ENCODE measurements at regions not wholly inside any gene's neighbourhood (a gene's known extent, or its start where the extent isn't known, plus 50 kb on each side); places are given as distances from the start of the nearest gene placed in this dataset.

- Mint-ChIP-seq H3K27me3 (no peaks in the 10 kb centered on the region), H3K4me3 (no peak overlapping the region), H3K36me3 (ENCODE audit: low read depth) (no peaks in the 10 kb centered on the region), H3K9me3 (peaks cover 4% of the 10 kb centered on the region), H3K27ac (no peak overlapping the region), H3K4me1 (no peaks in the 10 kb centered on the region)
- no peak for DNase-seq
- intact Hi-C loops (cut with micrococcal nuclease), result no loop called here
Observed at GRCh38 chr9:87428659-87429058, 69.0 kb upstream of the DAPK1 start.

DNA sequence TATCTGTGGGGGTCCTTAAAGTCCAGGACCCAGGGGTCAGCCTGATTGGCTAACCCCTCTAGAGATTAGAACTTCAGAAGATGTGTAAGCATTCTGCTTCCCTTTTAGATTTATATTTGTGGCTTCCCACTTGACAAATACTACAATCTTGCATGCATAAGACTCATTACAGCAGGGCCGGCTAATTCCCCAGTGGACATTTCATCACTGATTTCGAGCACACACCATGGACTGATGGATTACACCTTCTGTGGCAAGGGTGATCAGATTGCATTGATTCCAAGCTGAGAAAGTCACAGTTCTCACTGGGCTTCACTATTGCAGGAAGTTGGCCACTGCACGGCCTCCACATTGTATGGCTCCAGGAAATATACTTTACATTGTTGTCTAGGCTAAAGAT, 65.8 kb upstream of the DAPK1 start:
- Mint-ChIP-seq H3K27ac (no peak overlapping the region), H3K4me1 (no peaks in the 10 kb centered on the region), H3K4me3 (no peak overlapping the region), H3K27me3 (no peaks in the 10 kb centered on the region), H3K9me3 (no peaks in the 10 kb centered on the region), H3K36me3 (ENCODE audit: low read depth) (no peaks in the 10 kb centered on the region)
- no peak for DNase-seq
- intact Hi-C loops (cut with micrococcal nuclease), result no loop called here

DNA sequence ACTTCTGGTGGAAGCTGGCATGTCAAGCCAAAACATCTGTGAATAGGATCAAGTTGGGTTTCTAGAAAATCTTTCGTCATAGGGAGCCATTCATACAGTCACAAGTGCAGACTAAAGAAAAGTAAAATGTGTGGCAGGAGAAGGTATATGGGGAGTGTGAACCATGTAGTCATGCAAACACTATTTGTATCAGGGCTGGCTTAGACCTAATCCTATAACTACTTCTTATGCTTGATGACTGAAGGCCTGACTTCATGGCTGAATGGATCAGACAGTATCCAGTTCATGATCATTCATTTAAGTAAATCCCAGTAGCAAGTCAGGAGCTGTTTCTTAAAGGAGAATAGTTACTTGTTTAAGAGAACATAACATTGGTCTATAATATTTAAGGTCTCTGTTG, 63.8 kb upstream of the DAPK1 start:
- no peaks in the 10 kb centered on the region for H3K9me3 Mint-ChIP-seq
- no peak for DNase-seq
- H3K27me3 Mint-ChIP-seq, result no peaks in the 10 kb centered on the region
- no peak overlapping the region for H3K4me3 Mint-ChIP-seq
- no peaks in the 10 kb centered on the region for H3K36me3 Mint-ChIP-seq (ENCODE audit: low read depth)
- H3K27ac Mint-ChIP-seq, result no peak overlapping the region
- intact Hi-C loops (cut with micrococcal nuclease), result no loop called here
- H3K4me1 Mint-ChIP-seq, result no peaks in the 10 kb centered on the region

GRCh38 chr9:87434366-87434765, 63.3 kb upstream of the DAPK1 start:
- Mint-ChIP-seq H3K9me3 (no peaks in the 10 kb centered on the region), H3K36me3 (ENCODE audit: low read depth) (no peaks in the 10 kb centered on the region), H3K27me3 (no peaks in the 10 kb centered on the region), H3K4me1 (no peaks in the 10 kb centered on the region), H3K4me3 (no peak overlapping the region), H3K27ac (no peak overlapping the region)
- intact Hi-C loops (cut with micrococcal nuclease), result no loop called here
- no peak for DNase-seq

- no peak for DNase-seq
- Mint-ChIP-seq H3K9me3 (no peaks in the 10 kb centered on the region), H3K36me3 (ENCODE audit: low read depth) (no peaks in the 10 kb centered on the region), H3K27me3 (no peaks in the 10 kb centered on the region), H3K27ac (no peak overlapping the region), H3K4me1 (no peaks in the 10 kb centered on the region), H3K4me3 (no peak overlapping the region)
- intact Hi-C loops (cut with micrococcal nuclease), result no loop called here
Observed at GRCh38 chr9:87435189-87435880, 62.3 kb upstream of the DAPK1 start.

DNA sequence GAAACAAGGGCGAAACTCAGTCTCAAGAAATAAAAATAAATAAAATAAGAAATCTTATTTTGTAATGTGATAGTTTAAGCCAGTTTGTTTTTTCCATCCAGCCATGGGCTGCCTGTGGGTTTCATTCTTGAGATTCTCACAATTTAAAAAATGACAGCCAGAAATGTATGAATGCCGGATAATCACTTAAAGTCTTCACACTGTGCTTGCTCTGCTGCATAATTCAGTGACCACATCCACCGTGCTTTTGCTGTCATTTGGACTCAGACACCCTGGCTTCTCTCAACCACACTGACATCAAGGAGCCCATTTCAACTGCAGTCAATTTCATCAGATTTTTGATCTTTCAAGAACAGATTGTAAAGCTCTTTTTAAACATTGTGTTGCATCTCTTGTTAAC, 61.0 kb upstream of the DAPK1 start:
- no peaks in the 10 kb centered on the region for H3K9me3 Mint-ChIP-seq
- no peaks in the 10 kb centered on the region for H3K4me1 Mint-ChIP-seq
- DNase-seq, result no peak
- H3K36me3 Mint-ChIP-seq (ENCODE audit: low read depth), result no peaks in the 10 kb centered on the region
- intact Hi-C loops (cut with micrococcal nuclease), result no loop called here
- H3K27ac Mint-ChIP-seq, result no peak overlapping the region
- no peak overlapping the region for H3K4me3 Mint-ChIP-seq
- H3K27me3 Mint-ChIP-seq, result no peaks in the 10 kb centered on the region

DNA sequence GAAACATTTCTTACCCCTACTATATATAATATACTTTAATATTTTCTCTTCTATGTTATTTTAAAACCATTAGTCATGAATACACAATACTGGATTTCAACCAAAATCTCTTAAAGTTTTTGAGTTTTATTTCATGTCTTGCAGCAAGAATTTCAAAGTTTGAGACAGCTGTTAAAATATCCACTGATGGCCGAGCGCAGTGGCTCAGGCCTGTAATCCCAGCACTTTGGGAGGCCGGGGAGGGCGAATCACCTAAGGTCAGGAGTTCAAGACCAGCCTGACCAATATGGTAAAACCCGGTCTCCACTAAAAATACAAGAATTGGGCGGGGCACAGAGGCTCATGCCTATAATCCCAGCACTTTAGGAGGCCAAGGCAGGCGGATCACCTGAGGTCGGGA, 59.7 kb upstream of the DAPK1 start:
- no peaks in the 10 kb centered on the region for H3K4me1 Mint-ChIP-seq
- intact Hi-C loops (cut with micrococcal nuclease), result no loop called here

DNA sequence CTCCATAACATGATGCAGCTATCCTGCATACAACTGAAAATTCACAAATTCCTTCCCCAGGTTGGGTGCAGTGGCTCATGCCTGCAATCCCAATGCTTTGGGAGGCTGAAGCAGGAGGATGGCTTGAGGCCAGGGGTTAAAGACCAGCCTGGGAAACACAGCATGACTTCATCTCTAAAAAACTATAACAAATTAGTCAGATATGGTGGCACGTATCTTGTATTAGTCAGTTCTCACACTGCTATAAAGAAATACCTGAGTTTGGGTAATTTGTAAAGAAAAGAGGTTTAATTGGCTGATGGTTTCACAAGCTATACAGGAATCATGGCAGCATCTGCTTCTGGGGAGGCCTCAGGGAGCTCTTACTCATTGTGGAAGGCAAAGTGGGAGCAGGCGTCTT, 56.4 kb upstream of the DAPK1 start:
- intact Hi-C loops (cut with micrococcal nuclease), result no loop called here
- Mint-ChIP-seq H3K4me1 (no peaks in the 10 kb centered on the region), H3K4me3 (no peak overlapping the region), H3K36me3 (ENCODE audit: low read depth) (no peaks in the 10 kb centered on the region), H3K27me3 (no peaks in the 10 kb centered on the region), H3K27ac (no peak overlapping the region), H3K9me3 (no peaks in the 10 kb centered on the region)
- DNase-seq, result no peak

More for the DNA sequence above, 59.7 kb upstream of the DAPK1 start:
- DNase-seq, result no peak
- no peaks in the 10 kb centered on the region for H3K27me3 Mint-ChIP-seq
- H3K36me3 Mint-ChIP-seq (ENCODE audit: low read depth), result no peaks in the 10 kb centered on the region
- no peak overlapping the region for H3K27ac Mint-ChIP-seq
- no peak overlapping the region for H3K4me3 Mint-ChIP-seq
- no peaks in the 10 kb centered on the region for H3K9me3 Mint-ChIP-seq

- Mint-ChIP-seq H3K4me1 (no peaks in the 10 kb centered on the region), H3K27me3 (no peaks in the 10 kb centered on the region)
Observed at GRCh38 chr9:87442451-87442850, 55.2 kb upstream of the DAPK1 start.

GRCh38 chr9:87443006-87443405, 54.7 kb upstream of the DAPK1 start:
- H3K36me3 Mint-ChIP-seq (ENCODE audit: low read depth), result no peaks in the 10 kb centered on the region
- H3K9me3 Mint-ChIP-seq, result no peaks in the 10 kb centered on the region
- no peaks in the 10 kb centered on the region for H3K4me1 Mint-ChIP-seq
- no peak overlapping the region for H3K4me3 Mint-ChIP-seq
- DNase-seq, result no peak
- H3K27me3 Mint-ChIP-seq, result no peaks in the 10 kb centered on the region
- no peak overlapping the region for H3K27ac Mint-ChIP-seq
- intact Hi-C loops (cut with micrococcal nuclease), result no loop called here

More at GRCh38 chr9:87442451-87442850, 55.2 kb upstream of the DAPK1 start:
- H3K27ac Mint-ChIP-seq, result no peak overlapping the region
- no peaks in the 10 kb centered on the region for H3K9me3 Mint-ChIP-seq
- H3K4me3 Mint-ChIP-seq, result no peak overlapping the region
- no peak for DNase-seq
- no peaks in the 10 kb centered on the region for H3K36me3 Mint-ChIP-seq (ENCODE audit: low read depth)
- intact Hi-C loops (cut with micrococcal nuclease), result no loop called here

GRCh38 chr9:87443461-87443860, 54.2 kb upstream of the DAPK1 start:
- intact Hi-C loops (cut with micrococcal nuclease), result no loop called here
- H3K9me3 Mint-ChIP-seq, result no peaks in the 10 kb centered on the region
- H3K36me3 Mint-ChIP-seq (ENCODE audit: low read depth), result no peaks in the 10 kb centered on the region
- H3K4me1 Mint-ChIP-seq, result no peaks in the 10 kb centered on the region
- no peak overlapping the region for H3K27ac Mint-ChIP-seq
- H3K27me3 Mint-ChIP-seq, result no peaks in the 10 kb centered on the region
- DNase-seq, result no peak
- no peak overlapping the region for H3K4me3 Mint-ChIP-seq

DNA sequence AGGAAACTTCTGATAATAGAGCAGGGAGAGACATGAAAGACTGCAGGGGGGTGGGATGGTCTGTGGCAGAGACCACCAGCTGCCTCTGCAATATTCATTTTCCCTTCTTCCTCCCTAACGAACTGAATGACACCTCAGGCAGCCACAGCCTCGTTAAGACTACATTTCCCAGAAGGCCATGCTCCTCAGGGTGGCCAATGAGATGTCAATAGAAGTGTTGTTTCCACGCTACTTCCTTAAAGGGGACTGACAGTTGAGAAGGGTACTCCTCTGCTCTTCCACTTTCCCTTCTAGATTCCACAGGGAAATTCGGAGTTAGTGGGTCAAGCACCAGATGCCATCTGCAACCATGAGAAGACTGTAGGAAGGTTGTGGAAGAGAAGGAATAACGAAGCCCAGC, 52.0 kb upstream of the DAPK1 start:
- Mint-ChIP-seq H3K4me1 (no peaks in the 10 kb centered on the region), H3K4me3 (no peak overlapping the region), H3K9me3 (no peaks in the 10 kb centered on the region), H3K27ac (no peak overlapping the region), H3K27me3 (no peaks in the 10 kb centered on the region), H3K36me3 (ENCODE audit: low read depth) (no peaks in the 10 kb centered on the region)
- no peak for DNase-seq
- intact Hi-C loops (cut with micrococcal nuclease), result no loop called here

- Mint-ChIP-seq H3K4me1 (no peaks in the 10 kb centered on the region), H3K36me3 (ENCODE audit: low read depth) (no peaks in the 10 kb centered on the region), H3K9me3 (no peaks in the 10 kb centered on the region), H3K4me3 (no peak overlapping the region), H3K27ac (no peak overlapping the region), H3K27me3 (no peaks in the 10 kb centered on the region)
- intact Hi-C loops (cut with micrococcal nuclease), result no loop called here
- DNase-seq, result no peak
Observed at GRCh38 chr9:87446527-87446926, 51.1 kb upstream of the DAPK1 start.

DNA sequence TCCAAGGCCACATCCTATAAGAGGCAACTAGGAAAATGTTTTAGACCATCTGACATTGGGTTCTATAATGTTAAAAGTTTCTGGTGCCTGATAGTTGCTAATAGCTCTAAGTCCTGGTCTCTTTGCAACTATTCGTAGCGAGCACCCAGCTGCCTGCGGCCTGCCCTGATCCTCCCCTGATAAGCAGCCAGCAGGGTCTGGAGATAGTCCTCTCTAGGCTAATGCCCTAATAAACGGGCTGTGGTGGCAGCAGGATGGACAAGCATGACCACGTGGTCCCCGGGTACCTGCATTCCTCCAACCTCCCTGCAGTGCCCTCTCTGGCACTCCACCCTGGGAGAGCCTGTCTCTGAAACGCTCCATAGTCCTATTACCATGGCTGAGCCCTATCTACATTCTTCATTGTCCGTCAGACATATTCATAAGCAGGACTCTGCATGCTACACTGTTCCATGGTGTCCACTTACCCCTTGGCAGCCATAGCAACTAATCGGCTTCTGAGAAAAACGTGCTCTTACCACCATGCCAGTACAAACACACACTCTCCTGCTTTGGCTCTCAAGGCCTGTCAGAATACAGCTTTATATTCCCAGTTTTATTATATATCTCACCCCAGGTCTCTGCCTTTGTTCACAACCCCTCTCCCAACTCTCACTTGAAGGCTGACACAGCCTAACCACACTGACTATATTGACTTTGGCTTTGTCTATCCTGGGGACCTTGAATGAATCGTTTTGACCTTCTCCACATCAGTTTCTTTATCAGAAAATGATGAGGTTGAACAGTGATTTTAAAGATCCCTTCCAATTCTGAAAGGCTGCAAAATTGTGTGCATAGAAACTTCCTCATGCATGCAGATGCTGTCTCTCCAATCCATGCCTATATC, 49.9 kb upstream of the DAPK1 start:
- Mint-ChIP-seq H3K9me3 (no peaks in the 10 kb centered on the region), H3K36me3 (ENCODE audit: low read depth) (no peaks in the 10 kb centered on the region), H3K27me3 (no peaks in the 10 kb centered on the region), H3K4me1 (no peaks in the 10 kb centered on the region), H3K27ac (no peak overlapping the region), H3K4me3 (no peak overlapping the region)
- no peak for DNase-seq
- intact Hi-C loops (cut with micrococcal nuclease), result no loop called here

Measured in activated CD4-positive, alpha-beta T cell treated with anti-CD3 and anti-CD28 coated beads, Interleukin-2, amount 10 ng/mL, durations not matched to agents 24 days and 14 days (primary cell).